OCI-LY1 (cell line): ENCODE measurements at regions not wholly inside any gene's neighbourhood (a gene's known extent, or its start where the extent isn't known, plus 50 kb on each side); places are given as distances from the start of the nearest gene placed in this dataset.
"Not testable (repeated sequence)": the region's sequence is repeated elsewhere in the genome, so short reads cannot be mapped to it uniquely, and the experiment has no call there.

Experiments used
- H2AFZ ChIP-seq: fragments of 200-600 bp; sonication (generic), shearing (Covaris generic); 2 replicates; pipeline ENCODE4 v1.6.0; 2014; ENCODE audit warnings: antibody characterized with exemption, mild to moderate bottlenecking, low read length
- H3F3A ChIP-seq: fragments of 200-600 bp; sonication (generic), shearing (Covaris generic); 2 replicates; pipeline ENCODE4 v1.6.0; 2014; ENCODE audit warnings: mild to moderate bottlenecking, antibody characterized with exemption, low read length, moderate library complexity; ENCODE audit not compliant: insufficient read depth
- H3K27ac ChIP-seq: fragments of 200-600 bp; sonication (generic); 2 replicates; pipeline ENCODE4 v1.5.1; 2014; ENCODE audit warnings: low read length, mixed run types, mild to moderate bottlenecking, low read depth; ENCODE audit not compliant: poor library complexity, severe bottlenecking
- H3K27me3 ChIP-seq: fragments of 200-600 bp; sonication (generic); 2 replicates; pipeline ENCODE4 v1.6.0; 2014; ENCODE audit warnings: antibody characterized with exemption, mild to moderate bottlenecking, low read length, moderate library complexity; ENCODE audit not compliant: insufficient read depth
- H3K36me3 ChIP-seq: fragments of 200-600 bp; sonication (generic); 2 replicates; pipeline ENCODE4 v1.6.1; 2014; ENCODE audit warnings: mild to moderate bottlenecking, antibody characterized with exemption, low read length, moderate library complexity, mixed read lengths; ENCODE audit not compliant: insufficient read depth
- H3K4me1 ChIP-seq: fragments of 200-600 bp; sonication (generic); 2 replicates; pipeline ENCODE4 v1.5.1; 2014; ENCODE audit warnings: mild to moderate bottlenecking, low read length, moderate library complexity; ENCODE audit not compliant: insufficient read depth, severe bottlenecking
- H3K4me2 ChIP-seq: fragments of 200-600 bp; sonication (generic), shearing (Covaris generic); 2 replicates; pipeline ENCODE4 v1.6.1; 2014; ENCODE audit warnings: low read length
- H3K4me3 ChIP-seq: fragments of 200-600 bp; sonication (generic); 2 replicates; pipeline ENCODE4 v1.5.1; 2014; ENCODE audit warnings: low read length, low read depth, mild to moderate bottlenecking, mixed read lengths; ENCODE audit not compliant: poor library complexity, severe bottlenecking
- H3K79me2 ChIP-seq: fragments of 200-600 bp; shearing (Covaris generic); 2 replicates; pipeline ENCODE4 v1.6.1; 2016; ENCODE audit warnings: mixed run types, low read length, mixed read lengths; ENCODE audit not compliant: insufficient read depth
- H3K9ac ChIP-seq: fragments of 200-600 bp; sonication (generic), shearing (Covaris generic); 2 replicates; pipeline ENCODE4 v1.6.1; 2014; ENCODE audit warnings: mild to moderate bottlenecking, low read length, mixed read lengths
- H3K9me2 ChIP-seq: fragments of 200-600 bp; sonication (generic), shearing (Covaris generic); 2 replicates; pipeline ENCODE4 v1.6.1; 2014; ENCODE audit warnings: low read depth, mild to moderate bottlenecking, low read length, mixed read lengths
- H3K9me3 ChIP-seq: fragments of 200-600 bp; shearing (Covaris generic); 2 replicates; pipeline ENCODE4 v1.6.1; 2014; ENCODE audit warnings: low read length, mixed read lengths
- H4K20me1 ChIP-seq: fragments of 200-600 bp; sonication (generic), shearing (Covaris generic); 2 replicates; pipeline ENCODE4 v1.6.0; 2016; ENCODE audit warnings: mild to moderate bottlenecking, low read length; ENCODE audit not compliant: insufficient read depth

DNA sequence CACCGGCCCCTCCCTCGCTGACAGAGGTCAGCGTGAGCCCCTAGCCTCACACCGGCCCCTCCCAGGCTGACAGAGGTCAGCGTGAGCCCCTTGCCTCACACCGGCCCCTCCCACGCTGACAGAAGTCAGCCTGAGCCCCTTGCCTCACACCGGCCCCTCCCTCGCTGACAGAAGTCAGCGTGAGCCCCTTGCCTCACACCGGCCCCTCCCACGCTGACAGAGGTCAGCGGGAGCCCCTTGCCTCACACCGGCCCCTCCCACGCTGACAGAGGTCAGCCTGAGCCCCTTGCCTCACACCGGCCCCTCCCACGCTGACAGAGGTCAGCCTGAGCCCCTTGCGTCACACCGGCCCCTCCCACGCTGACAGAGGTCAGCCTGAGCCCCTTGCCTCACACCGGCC lies 355.5 kb downstream of the ZNF37A start:
- not testable (repeated sequence) for H3K4me3 ChIP-seq, H3K9ac ChIP-seq, H3K79me2 ChIP-seq, H4K20me1 ChIP-seq, H3K36me3 ChIP-seq, H3K27ac ChIP-seq, H3K9me3 ChIP-seq, H2AFZ ChIP-seq, H3F3A ChIP-seq, H3K27me3 ChIP-seq, H3K9me2 ChIP-seq, H3K4me2 ChIP-seq, H3K4me1 ChIP-seq

GRCh38 chr10:38450372-38451057 lies 356.4 kb downstream of the ZNF37A start:
- not testable (repeated sequence) for H2AFZ ChIP-seq, H3K4me1 ChIP-seq, H3K36me3 ChIP-seq, H3K9me3 ChIP-seq, H4K20me1 ChIP-seq, H3K27me3 ChIP-seq, H3K4me3 ChIP-seq, H3F3A ChIP-seq, H3K27ac ChIP-seq, H3K9me2 ChIP-seq, H3K79me2 ChIP-seq, H3K4me2 ChIP-seq, H3K9ac ChIP-seq

GRCh38 chr10:38451306-38451967 lies 357.3 kb downstream of the ZNF37A start:
- H2AFZ ChIP-seq, H3K27me3 ChIP-seq, H3K9me3 ChIP-seq, H3K4me2 ChIP-seq, H3K9ac ChIP-seq, H3K9me2 ChIP-seq, H3K4me1 ChIP-seq, H3K4me3 ChIP-seq, H3F3A ChIP-seq, H3K27ac ChIP-seq, H3K36me3 ChIP-seq, H3K79me2 ChIP-seq, H4K20me1 ChIP-seq: not testable (repeated sequence)
